Kidney epithelial cell (primary cell): ENCODE measurements at regions not wholly inside any gene's neighbourhood (a gene's known extent, or its start where the extent isn't known, plus 50 kb on each side); places are given as distances from the start of the nearest gene placed in this dataset.

Experiments used
- DNase-seq: peaks from one replicate; pipeline ENCODE4 v3.0.0-alpha.2; 2010; ENCODE audit warnings: low read depth
- H3K27me3 ChIP-seq: 2 replicates; pipeline ENCODE4 v1.6.0; 2011; ENCODE audit warnings: low read length; ENCODE audit not compliant: control insufficient read depth, insufficient read depth
- H3K36me3 ChIP-seq: 2 replicates; pipeline ENCODE4 v1.5.1; 2011; ENCODE audit warnings: low read length; ENCODE audit not compliant: control insufficient read depth, insufficient read depth
- H3K4me3 ChIP-seq: 2 replicates; pipeline ENCODE4 v1.5.1; 2011; ENCODE audit warnings: low read depth, mild to moderate bottlenecking, control low read depth, low read length
- TF ChIP-seq, protein P1 (sequence below): IDR thresholded peaks from 2 replicates; pipeline ENCODE4 v1.5.1; 2011; ENCODE audit warnings: mild to moderate bottlenecking, moderate library complexity, low read length, control low read depth, inconsistent platforms; ENCODE audit not compliant: insufficient read depth, poor library complexity, severe bottlenecking

DNA sequence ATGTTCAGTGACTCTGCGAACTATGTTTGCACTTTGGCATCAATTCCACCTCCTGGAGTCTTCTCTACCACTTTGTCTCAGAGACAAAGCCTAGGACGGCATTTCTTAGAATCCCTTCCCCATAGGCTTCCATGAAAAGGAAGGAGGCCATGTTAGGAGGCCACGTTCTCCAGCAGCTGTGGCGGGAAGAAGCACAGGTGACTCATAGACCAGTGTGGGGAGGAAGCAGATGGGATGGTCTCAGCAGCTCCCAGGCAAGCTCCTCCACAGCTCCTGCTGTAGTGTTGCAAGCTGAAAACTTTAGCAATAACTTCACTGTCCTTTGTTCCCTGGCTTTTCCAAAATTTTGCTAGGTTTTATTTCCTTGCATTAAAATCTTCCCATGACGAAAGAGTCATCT lies 781.3 kb upstream of the ID2 start:
- TF ChIP-seq, protein P1, sequence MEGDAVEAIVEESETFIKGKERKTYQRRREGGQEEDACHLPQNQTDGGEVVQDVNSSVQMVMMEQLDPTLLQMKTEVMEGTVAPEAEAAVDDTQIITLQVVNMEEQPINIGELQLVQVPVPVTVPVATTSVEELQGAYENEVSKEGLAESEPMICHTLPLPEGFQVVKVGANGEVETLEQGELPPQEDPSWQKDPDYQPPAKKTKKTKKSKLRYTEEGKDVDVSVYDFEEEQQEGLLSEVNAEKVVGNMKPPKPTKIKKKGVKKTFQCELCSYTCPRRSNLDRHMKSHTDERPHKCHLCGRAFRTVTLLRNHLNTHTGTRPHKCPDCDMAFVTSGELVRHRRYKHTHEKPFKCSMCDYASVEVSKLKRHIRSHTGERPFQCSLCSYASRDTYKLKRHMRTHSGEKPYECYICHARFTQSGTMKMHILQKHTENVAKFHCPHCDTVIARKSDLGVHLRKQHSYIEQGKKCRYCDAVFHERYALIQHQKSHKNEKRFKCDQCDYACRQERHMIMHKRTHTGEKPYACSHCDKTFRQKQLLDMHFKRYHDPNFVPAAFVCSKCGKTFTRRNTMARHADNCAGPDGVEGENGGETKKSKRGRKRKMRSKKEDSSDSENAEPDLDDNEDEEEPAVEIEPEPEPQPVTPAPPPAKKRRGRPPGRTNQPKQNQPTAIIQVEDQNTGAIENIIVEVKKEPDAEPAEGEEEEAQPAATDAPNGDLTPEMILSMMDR = no peak
- H3K27me3 ChIP-seq = no peaks in the 10 kb centered on the region
- no peak for DNase-seq
- no peaks in the 10 kb centered on the region for H3K36me3 ChIP-seq
- H3K4me3 ChIP-seq = no peak overlapping the region

DNA sequence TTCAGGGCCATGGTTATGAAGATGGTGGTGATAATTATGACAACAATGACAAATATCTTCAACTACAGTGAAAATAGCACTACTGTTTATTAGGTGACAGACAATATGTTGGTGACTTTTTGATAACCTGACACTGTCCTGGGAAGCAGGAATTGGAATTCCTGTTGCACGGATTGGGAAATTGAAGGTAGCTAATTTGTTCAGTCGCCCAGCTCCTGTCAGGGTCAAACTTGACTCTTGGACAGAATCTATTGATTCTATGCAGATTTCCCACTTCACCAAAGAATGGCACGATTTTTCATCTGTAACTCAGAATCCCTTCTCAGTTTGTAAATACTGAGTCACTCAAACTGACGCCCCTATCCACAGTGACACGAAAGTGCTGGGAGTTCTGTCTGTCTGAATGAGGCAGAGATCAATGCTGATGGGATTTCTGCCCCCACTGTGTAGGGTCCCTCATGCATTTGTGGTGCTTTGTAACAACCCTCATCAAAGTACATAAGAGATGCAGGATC lies 779.5 kb upstream of the ID2 start:
- TF ChIP-seq, protein P1 = no peak
- Histone ChIP-seq H3K36me3 (no peaks in the 10 kb centered on the region), H3K4me3 (no peak overlapping the region), H3K27me3 (no peaks in the 10 kb centered on the region)
- no peak for DNase-seq

DNA sequence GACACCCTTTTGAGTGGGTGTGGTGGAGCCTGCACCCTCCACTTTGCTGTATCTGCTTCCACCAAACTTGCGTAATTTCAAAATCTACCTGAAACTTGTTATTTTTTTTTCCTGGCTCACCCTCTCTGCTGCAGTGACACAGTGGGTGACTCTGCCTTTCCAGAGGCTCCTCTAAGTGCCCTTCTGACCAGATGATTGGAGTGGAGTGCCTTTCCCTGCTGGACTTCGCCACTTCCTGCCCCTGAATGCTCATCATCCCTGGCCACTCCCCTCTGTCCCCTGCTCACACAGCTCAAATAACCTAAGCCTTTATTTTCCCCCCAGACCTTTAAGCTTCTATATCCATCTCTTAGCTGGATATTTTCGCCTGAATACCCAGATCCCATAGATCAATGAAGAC lies 777.5 kb upstream of the ID2 start:
- H3K4me3 ChIP-seq = no peak overlapping the region
- H3K36me3 ChIP-seq = no peaks in the 10 kb centered on the region
- no peaks in the 10 kb centered on the region for H3K27me3 ChIP-seq
- TF ChIP-seq, protein P1 = no peak
- DNase-seq = no peak

DNA sequence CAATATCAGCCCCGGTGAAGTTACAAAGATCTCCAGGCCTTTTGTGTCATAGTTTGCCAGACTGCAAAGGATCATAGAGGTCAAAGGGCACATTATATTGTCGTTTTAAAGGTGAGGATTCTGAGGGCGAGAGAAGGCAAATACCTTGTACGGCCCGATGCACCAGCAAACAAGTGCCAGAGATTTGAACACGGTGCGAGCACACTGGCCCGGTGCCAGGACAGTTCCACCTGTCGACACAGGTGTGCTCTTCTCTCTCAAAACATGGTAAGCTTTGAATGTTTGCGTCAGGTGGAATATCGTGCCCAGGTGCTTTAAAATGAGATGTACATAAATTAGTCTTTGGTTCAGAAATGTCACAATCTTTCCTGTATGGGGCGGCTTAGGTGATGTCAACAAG lies 776.1 kb upstream of the ID2 start:
- Histone ChIP-seq H3K36me3 (no peaks in the 10 kb centered on the region), H3K27me3 (no peaks in the 10 kb centered on the region), H3K4me3 (no peak overlapping the region)
- DNase-seq = no peak
- TF ChIP-seq, protein P1 = no peak

DNA sequence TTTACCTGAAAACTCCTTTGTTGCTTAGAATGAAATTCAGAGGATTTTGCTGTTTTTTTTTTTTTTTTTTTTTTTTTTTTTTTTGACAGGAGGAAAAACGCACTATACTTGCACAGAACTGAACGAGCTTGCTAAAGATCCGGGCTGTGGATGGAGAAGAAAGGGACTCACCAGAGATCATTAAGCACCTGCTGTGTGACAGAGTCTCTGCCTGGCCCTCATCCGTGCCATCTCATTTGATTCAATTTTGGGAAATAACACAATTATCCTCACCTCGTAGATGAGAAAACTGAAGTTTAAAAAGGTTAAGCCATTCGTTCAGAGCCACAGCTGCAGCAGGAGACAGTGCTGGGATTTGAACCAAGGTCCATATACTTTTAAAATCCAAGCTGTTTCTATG lies 775.4 kb upstream of the ID2 start:
- Histone ChIP-seq H3K36me3 (no peaks in the 10 kb centered on the region), H3K4me3 (no peak overlapping the region)

DNA sequence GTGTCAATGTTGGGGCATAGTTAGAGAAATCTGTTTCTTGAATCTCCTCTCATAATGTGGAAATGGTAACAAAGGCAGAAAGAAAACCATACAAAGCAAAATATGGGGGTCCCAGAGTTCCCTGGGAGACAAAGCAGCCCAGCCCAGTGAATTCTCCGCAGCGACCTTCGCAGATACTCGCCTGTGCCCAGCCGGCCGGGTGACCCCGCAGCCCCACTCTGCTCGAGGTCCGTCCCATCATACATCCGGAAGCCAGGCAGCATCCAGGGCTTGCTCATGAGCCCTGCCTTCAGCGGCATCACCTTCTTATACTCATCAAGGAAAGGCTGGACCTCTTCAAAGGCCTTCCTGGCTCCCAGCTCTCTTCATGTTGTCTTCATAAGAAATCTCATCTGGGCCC lies 774.8 kb upstream of the ID2 start:
- Histone ChIP-seq H3K36me3 (no peaks in the 10 kb centered on the region), H3K27me3 (no peaks in the 10 kb centered on the region), H3K4me3 (no peak overlapping the region)
- no peak for DNase-seq
- TF ChIP-seq, protein P1 = no peak

More for the DNA sequence above, 775.4 kb upstream of the ID2 start:
- no peak for DNase-seq
- no peaks in the 10 kb centered on the region for H3K27me3 ChIP-seq
- TF ChIP-seq, protein P1 = no peak
